HG03565 (cell line): ENCODE measurements at regions not wholly inside any gene's neighbourhood (a gene's known extent, or its start where the extent isn't known, plus 50 kb on each side); places are given as distances from the start of the nearest gene placed in this dataset.
"Not testable (repeated sequence)": the region's sequence is repeated elsewhere in the genome, so short reads cannot be mapped to it uniquely, and the experiment has no call there.

Source experiments
- ATAC-seq: cut with Tn5 transposase; IDR thresholded peaks from one replicate; pipeline ENCODE4 v1.9.1; 2021; ENCODE audit warnings: mild to moderate bottlenecking, moderate library complexity; ENCODE audit not compliant: unreplicated experiment

DNA sequence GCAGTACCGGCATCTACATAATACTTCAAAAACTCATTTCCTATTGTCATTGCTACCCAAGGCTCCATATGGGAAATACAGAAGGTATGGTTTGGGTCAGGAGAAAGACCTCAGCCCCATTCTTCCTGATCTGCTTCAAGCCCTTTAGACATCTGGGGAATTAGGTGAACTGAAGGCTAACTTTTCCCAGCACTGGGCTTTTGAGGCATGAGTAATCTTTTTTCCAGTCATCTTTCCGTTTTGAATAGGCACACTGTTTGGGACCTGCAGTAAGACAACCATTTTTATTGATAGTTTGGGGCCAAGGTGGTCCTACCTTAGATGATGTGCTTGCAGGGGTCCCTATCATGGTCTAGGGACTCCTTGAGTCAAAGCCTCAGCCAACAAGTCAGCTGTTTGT, 198.4 kb downstream of the HAO1 start:
- no peak for ATAC-seq

DNA sequence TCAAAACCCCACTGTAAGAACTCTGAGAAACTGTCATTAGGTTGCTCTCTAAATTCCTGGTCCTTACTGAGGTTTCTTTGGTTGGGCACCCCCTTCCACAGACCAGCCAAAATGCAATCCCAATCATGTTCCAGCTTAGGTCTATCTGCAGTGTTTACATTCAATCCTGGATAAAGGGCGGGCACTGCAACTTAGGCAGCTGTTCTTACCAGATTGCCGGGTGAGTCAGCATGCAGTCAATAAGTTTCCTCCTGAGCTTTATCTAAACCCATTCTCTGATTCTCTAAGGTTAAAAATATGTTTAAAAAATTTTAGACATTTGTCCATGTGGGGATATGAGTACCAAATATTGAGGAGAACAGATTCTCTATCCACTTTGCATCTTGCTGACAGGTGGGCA, 197.8 kb downstream of the HAO1 start:
- no peak for ATAC-seq

DNA sequence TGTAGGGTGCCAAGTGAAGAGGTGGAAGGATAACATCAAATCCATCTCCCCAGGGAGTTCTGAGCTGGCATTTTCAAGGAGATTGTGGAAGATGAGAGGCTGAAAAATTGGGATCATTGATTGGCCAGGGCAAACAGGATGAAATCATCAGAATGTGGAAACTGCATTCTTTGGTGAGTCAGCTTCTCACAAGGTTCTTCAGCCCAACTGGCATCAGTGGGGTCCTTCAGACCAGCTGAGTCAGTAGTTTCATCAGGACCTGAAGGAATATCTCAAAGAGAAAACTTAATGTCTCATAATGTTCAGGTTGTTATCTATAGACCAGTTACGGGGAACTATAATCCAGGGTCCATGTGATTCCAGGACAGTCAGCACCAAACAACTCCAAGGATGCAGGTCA, 195.8 kb downstream of the HAO1 start:
- ATAC-seq = no peak

DNA sequence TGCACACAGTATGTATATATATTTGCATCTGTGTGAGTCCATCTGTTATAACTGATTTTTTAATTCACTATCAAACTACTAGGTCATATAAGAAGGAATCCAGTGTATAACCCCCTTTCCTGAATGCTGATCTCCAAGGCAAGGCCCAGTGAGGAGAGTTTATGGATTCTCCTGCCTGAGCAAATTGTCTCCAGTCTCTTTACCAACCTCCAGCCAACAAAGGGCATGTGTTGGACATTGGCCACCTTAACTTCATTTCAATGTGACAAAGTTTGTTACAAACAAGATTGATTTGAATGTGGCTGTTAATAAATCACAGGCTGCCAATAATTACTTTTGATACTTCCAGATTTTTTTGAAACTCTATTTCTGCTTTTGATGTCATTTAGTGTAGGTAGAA, 191.6 kb downstream of the HAO1 start:
- ATAC-seq = no peak

DNA sequence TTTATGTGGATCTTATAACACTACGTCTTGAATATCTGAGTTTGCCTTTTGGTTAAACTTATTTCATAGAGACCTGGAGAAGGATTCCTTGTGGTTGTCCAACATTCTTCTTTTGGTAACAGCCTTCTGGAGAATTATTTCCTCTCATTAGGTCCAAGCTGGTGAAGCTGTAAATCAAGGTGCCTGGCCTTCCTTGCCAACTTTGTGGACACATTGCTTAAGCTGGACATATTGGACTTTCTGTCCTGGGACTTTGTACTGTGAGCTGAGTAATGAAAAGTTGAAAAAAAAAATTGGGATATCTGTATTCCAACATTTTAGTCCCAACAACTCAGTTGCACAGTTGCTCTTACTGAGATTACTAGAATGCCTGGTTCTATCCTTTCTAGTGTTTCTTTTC, 186.2 kb downstream of the HAO1 start:
- no peak for ATAC-seq

DNA sequence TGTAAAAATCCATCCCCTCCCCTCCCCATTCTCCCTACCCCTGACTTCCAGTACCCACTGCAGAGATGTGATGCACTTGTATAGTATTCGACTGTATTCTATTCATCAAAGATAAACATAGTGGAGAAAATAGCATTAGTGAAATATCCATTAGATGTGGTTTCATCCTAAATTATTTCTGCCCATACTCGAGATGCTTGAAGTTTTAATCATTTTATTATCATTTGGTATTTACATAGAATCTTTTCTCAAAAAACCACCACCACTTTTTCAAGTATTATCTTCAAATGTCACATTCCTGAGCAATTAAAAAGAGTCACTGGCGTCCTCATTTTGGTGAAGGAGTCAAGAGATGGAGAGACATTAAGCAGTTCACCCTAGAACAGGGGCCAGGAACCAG, 181.9 kb downstream of the HAO1 start:
- ATAC-seq = no peak

DNA sequence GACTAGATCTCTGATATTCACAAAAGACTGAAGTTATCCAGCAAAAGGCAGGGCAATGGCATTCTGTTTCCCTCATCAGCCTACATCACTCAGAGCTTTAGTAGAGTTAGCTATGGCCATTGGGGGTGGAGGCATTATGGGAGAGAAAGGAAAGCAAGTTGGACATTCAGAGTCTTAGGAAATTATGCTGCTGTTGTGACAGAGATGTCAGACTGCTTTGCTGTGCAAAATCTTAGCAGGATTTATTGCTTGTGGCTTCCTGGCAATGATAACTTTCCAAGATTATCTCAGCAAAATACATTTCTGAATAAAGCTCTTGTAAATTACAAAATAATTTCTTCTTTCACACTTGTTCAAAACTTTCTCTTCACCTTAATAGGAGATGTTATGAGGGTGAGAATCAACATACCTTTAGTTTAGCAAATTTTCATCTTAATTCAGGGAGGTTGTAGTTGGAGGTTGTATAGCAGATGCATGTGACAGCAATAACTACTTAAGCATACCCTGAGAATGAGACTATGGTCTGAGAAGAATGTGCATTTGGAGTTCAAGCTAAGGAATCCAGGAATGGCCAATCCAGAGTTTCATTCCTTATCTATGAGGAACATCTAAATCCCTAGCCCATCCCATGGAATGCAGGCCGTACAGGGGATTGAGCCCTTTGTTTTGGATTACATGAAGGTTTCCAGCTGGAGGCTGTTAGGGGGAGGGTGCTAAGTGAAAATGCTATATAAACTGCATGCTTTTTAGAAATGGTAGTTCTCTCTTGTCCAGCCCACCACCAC, 179.8 kb downstream of the HAO1 start:
- no peak for ATAC-seq

DNA sequence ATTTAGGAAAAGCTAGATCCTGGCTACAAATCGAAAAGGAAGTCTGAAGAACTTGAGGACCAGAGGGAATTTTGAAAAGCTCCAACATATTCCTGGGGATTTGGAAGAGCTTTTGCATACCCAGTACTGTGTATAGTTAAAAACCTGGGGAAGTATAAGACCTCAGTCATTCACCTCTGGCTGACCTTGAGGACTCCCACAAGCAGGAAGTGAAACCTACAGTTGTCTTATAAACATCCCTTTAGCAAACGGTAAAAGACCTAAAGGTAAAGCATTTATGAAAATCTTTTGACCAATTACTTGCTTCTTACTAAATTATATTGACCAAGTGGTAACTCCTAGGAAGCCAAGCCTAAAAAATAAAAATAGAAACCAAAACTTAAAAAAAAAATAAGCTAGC, 175.0 kb downstream of the HAO1 start:
- peak; percentile 94 for ATAC-seq

DNA sequence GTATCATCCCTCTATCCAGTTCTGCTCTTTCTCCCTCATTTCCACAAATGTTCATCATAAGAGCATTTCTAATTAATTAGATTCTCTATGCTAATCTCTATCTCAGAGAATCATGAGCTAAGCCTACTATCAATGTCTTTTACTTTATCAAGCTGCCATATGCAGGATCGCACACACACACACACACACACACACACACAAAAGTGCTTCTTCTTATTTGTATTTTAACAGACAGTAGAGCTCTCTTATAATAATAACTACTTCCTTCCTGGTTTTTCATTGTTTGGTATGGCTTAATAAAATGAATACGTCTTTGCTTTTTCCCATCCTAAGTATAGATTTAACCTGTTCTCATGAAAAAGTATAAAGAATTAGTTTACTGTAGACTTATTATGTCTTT, 170.2 kb downstream of the HAO1 start:
- no peak for ATAC-seq

DNA sequence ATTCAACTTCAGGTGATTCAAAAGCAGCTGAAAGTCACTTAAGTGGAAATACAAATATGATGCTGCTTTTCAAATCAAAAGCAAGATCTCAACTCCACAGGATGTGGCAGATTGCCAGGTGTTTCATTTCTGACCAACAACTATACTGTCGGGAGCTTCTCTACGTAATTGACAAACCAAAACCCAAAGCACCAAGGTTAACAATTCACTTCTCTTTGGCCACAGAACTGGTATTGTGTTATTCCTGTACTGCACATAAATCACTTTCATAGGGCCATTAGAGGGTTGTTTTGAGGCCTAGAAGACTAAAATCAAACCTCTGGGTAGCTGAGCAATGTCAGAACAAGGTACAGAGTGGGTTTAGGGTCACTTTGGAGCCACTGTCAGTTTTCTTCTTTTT, 169.7 kb downstream of the HAO1 start:
- ATAC-seq = peak; percentile 98

DNA sequence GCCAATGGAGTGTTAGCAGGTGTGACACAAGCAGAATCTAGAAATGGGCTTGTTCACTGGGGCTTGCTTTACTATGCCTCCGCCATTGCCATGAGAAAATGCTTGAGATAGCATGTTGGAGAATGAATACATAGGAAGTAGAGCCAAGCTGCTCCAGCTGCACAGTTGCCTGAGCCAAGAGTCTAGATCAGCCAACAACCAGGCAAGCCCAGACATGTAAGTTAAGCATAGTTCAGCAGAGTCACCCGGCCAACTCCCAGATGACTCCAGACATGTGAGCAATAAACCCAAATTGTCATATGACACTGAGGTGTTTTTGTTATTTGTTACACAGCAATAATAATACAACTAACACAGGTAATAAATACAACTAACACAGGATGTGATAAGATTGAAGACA, 167.9 kb downstream of the HAO1 start:
- ATAC-seq = no peak

DNA sequence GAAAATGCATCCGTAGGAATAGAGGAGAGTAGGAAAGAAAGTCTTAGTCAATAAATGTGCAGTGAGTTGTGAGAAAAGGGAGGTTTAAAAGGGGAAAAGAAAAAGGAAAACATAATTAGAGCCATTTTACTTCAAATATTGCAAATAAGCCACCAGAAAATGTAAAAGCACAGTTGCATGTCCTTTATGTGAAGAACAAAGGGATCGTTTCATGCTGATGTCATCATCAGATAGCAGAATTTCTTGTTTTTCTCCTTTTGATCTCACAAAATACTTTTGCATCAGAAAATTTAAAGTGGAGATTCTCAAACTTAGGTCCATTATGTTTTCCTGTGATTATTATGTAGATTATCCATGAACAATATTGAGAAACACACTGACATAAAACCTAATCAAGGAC, 166.7 kb downstream of the HAO1 start:
- no peak for ATAC-seq

DNA sequence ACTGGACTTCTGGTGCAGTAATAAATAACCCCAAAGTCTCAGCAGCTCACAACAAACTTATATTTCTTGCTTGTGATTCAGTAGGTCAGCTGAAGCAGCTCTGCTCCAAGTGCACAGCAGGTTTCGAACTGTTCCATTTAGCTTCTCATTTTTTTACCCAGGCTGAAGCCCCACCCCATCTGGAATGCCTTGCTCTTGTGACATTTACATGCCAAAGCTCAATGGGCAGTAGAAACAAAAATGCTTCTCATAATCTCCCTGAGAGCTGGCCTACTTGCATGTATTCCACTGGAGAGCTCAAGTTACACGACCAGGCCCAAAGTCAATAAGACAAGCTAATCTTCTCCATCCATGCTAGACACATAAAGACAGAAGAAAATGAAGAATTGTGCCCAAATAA, 165.2 kb downstream of the HAO1 start:
- ATAC-seq = no peak

DNA sequence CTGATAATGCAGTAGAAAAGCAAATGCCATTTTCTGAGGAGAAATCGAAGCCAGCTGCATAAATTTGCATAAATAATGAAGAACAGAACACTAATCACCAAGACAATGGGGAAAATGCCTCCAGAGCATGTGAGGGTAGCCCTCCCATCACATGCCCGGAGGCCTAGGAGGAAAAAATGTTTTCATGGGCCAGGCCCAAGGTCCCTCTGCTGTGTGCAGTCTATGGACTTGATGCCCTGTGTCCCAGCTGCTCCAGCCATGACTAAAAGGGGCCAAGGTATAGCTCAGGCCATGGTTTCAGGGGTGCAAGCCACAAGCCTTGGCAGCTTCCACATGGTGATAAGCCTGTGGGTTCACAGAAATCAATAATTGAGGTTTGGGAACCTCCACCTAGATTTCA, 164.1 kb downstream of the HAO1 start:
- no peak for ATAC-seq

DNA sequence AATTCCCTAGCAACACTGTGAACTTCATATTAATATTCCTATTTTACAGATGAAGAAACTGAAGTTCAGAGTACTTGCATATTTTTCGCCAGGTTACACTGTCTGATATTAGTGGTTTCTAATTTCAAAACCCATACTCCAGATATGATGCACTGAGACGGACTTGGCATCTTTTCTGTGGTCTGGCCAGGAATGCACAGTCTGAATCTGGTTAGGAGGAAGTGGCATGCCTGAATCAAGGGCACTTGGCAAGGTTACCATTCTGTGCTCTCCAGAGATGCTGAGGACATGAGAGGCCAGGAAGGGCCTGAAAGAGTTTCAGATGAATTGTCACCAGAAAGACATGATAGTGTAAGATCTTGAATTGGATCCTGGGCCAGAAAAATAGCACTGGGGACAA, 150.1 kb downstream of the HAO1 start:
- no peak for ATAC-seq

DNA sequence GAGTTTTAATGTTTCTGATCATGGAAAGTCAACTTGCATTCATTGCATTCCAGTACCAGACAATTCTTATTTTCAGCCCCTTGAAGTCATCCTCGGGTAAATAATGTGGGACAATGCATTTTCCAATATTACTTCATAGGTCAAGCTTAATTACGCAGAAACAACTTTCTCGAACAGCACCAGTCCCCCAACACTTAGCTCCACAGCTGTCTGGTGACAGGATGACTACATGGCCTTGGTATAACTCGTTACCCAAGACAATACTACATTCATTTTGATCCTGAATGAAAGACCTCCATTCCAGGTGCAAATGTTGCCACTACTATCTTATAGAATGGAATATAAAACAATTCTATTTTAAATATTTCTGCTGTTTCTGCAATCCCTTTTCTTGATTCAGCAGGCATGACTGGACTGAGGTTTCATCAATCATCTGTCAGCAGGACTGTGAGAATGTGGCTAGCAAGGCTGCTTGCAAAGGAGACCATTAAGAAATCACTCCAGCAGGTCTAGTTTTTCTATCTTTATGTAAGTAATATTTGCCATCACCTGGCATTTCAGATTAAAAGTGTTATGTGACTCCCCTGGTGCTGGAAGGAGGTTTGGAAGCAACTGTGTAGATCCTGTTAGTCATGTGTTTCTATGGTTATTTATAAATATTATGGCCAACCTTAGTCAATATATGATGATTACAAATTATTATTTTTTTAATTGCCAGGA, 147.9 kb downstream of the HAO1 start:
- no peak for ATAC-seq

DNA sequence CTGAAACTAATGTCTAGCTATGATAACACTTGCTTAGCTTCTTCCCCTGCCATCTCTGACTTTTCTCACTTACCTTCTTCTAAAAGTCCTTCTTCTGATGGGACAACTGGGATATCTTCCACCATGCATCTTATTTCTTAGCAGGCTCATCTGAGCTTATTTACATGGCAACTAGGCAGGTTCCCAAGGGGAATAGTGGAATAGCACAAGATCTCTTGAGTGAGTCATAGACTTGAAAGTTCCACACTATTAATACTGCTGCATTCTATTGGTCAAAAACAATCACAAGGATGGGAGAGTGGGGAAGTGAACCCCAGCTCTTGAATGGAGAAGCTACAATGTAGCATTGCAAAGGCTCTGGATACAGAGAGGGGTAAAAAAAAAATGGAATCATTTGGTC, 142.1 kb downstream of the HAO1 start:
- ATAC-seq = no peak

DNA sequence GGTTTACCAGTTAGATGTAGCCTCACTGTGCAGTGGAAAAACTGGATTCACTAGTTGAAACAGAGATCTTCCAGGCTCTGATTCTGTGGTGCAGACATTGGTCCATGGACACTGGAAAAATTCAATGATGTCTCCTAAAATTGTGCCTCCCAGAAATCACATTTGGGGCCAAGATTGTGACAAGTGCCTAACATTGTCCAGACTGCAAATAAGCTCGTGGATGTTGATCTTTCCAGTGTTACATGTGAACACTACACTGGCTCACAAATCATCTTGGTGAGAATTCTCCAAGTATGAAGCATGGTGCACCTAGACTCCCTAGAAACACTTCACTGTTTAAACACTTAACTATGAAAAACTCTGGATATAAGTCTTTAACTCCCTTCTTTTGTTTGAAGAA, 140.4 kb downstream of the HAO1 start:
- ATAC-seq = no peak

DNA sequence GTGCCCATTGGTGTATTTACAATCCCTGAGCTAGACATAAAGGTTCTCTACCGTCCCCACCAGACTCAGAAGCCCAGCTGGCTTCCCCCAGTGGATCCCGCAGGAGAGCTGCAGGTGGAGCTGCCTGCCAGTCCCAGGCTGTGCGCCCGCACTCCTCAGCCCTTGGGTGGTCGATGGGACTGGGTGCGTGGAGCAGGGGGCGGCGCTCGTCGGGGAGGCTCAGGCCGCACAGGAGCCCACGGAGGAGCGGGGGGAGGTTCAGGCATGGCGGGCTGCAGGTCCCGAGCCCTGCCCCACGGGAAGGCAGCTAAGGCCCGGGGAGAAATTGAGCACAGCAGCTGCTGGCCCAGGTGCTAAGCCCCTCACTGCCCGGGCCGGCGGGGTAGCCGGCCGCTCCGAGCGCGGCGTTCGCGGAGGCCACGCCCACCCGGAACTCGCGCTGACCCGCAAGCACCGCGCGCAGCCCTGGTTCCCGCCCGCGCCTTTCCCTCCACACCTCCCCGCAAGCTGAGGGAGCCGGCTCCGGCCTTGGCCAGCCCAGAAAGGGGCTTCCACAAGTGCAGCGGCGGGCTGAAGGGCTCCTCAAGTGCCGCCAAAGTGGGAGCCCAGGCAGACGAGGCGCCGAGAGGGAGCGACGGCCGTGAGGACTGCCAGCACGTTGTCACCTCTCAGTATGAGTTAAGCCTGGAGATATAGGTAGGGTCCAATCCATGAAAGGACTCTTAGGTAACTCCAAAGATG, 136.7 kb downstream of the HAO1 start:
- not testable (repeated sequence) for ATAC-seq

DNA sequence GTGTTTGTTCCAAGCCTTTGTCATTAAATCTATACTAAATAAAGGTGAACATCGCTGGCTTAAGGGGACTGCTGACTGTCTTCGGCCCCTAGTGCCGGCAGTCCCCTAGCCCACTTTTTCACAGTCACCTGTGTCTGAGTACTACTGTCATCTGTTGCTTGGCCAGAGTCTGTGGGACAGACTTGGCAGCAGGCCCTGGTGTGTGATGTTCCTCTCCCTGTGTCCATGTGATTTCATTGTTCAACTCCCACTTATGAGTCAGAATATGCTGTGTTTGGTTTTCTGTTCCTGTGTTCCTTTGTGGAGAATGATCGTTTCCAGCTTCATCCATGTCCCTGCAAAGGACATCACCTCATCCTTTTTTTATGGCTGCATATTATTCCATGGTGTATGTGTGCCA, 133.4 kb downstream of the HAO1 start:
- ATAC-seq = no peak

DNA sequence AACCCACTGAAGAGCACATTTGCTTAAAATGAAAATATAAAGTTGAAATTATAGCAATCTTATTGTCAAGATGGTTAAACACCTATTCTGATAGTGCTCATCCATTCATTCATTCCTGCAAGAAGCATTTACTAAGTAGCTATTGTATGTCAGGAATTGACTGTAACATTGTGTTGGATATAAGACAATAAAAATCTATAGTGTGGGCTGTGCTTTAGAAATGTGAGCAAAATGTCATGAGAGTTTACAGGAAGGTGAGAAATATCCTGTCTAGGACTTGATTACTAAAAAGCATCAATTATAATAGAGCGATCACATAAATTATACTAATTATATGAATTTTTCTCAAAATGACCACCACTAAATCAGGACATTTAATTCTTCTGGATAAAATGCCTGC, 123.0 kb downstream of the HAO1 start:
- ATAC-seq = no peak

DNA sequence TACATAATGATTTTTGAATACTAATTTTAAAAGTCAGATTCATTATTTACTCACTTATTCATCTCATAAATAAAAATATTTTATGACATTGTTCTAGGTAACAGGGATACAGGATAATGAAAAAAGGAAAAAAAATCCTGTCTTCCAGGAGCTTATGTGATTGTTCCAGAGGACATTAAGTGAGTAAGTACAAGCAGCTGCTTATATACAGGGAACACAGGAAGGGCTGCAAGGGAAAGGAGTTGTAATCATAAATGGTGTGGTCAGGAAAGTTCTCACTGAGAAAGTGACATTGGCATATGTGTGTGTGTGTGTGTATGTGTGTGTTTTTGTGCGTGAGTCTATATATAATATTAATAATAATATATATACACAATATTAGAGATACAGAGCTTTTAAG, 121.8 kb downstream of the HAO1 start:
- ATAC-seq = no peak
